GM06990 (cell line): ENCODE measurements at regions not wholly inside any gene's neighbourhood (a gene's known extent, or its start where the extent isn't known, plus 50 kb on each side); places are given as distances from the start of the nearest gene placed in this dataset.

ENCODE experiments used
- DNase-seq: peaks from one replicate; pipeline ENCODE4 v3.0.0-alpha.2; 2011; ENCODE audit not compliant: insufficient read length; ENCODE audit errors: extremely low read depth
- H3K27me3 ChIP-seq: replicated peaks from 2 replicates; pipeline ENCODE4 v1.6.0; 2011; ENCODE audit warnings: low read length; ENCODE audit not compliant: control insufficient read depth, insufficient read depth
- H3K36me3 ChIP-seq: 2 replicates; pipeline ENCODE4 v1.5.1; 2011; ENCODE audit warnings: low read length; ENCODE audit not compliant: control insufficient read depth, insufficient read depth
- H3K4me3 ChIP-seq: replicated peaks from 2 replicates; pipeline ENCODE4 v1.5.1; 2011; ENCODE audit warnings: low read depth, mild to moderate bottlenecking, control low read depth, low read length
- CTCF ChIP-seq: IDR thresholded peaks from 2 replicates; pipeline ENCODE4 v1.5.1; 2011; ENCODE audit warnings: low read length, control low read depth, mild to moderate bottlenecking, inconsistent platforms; ENCODE audit not compliant: insufficient read depth, poor library complexity, severe bottlenecking

- no peaks in the 10 kb centered on the region for H3K27me3 ChIP-seq
- H3K4me3 ChIP-seq: no peak overlapping the region
- H3K36me3 ChIP-seq: no peaks in the 10 kb centered on the region
- no peak for DNase-seq
- TF ChIP-seq CTCF: no peak
Observed at GRCh38 chrX:136933611-136934145, 53.2 kb upstream of the RBMX start.

GRCh38 chrX:136931661-136932060 lies 51.1 kb upstream of the RBMX start:
- no peak overlapping the region for H3K4me3 ChIP-seq
- H3K36me3 ChIP-seq: no peaks in the 10 kb centered on the region
- no peaks in the 10 kb centered on the region for H3K27me3 ChIP-seq
- no peak for DNase-seq
- TF ChIP-seq CTCF: no peak
